Trophoblast cell (in vitro differentiated cells and primary cell): ENCODE measurements at regions not wholly inside any gene's neighbourhood (a gene's known extent, or its start where the extent isn't known, plus 50 kb on each side); places are given as distances from the start of the nearest gene placed in this dataset.

Source experiments
- DNase-seq, 2 donors: peaks; one replicate each; pipeline ENCODE4 v3.0.0-alpha.2; 2016
- H2AFZ ChIP-seq: 2 replicates; pipeline ENCODE4 v1.6.1; 2013; ENCODE audit warnings: low read length, moderate library complexity, mild to moderate bottlenecking; ENCODE audit not compliant: insufficient read depth, poor library complexity
- H2AK5ac ChIP-seq: 2 replicates; pipeline ENCODE4 v1.6.1; 2013; ENCODE audit warnings: mild to moderate bottlenecking, low read length
- H2BK120ac ChIP-seq: 2 replicates; pipeline ENCODE4 v1.6.1; 2013; ENCODE audit warnings: low read length, mild to moderate bottlenecking, moderate library complexity; ENCODE audit not compliant: insufficient read depth, poor library complexity
- H2BK12ac ChIP-seq: 2 replicates; pipeline ENCODE4 v1.6.1; 2013; ENCODE audit warnings: mild to moderate bottlenecking, low read length, moderate library complexity
- H2BK5ac ChIP-seq: 2 replicates; pipeline ENCODE4 v1.6.1; 2013; ENCODE audit warnings: low read length, low read depth, moderate library complexity, mild to moderate bottlenecking; ENCODE audit not compliant: poor library complexity
- H3K14ac ChIP-seq: 2 replicates; pipeline ENCODE4 v1.6.1; 2013; ENCODE audit warnings: mild to moderate bottlenecking, low read length
- H3K18ac ChIP-seq: 2 replicates; pipeline ENCODE4 v1.6.1; 2013; ENCODE audit warnings: mild to moderate bottlenecking, low read length
- H3K23ac ChIP-seq: 2 replicates; pipeline ENCODE4 v1.6.1; 2013; ENCODE audit warnings: low read length
- H3K27ac ChIP-seq: 2 replicates; pipeline ENCODE4 v1.5.1; 2013; ENCODE audit warnings: low read depth, mild to moderate bottlenecking, inconsistent platforms, low read length, moderate library complexity
- H3K27me3 ChIP-seq: 2 replicates; pipeline ENCODE4 v1.6.1; 2013; ENCODE audit warnings: inconsistent platforms, mild to moderate bottlenecking, low read length, moderate library complexity; ENCODE audit not compliant: insufficient read depth
- H3K36me3 ChIP-seq, 2 experiments: 1 replicate in 1 of 2; 2 replicates in 1 of 2; pipeline ENCODE4 v1.6.1; 2013; ENCODE audit warnings: low read length in 2 of 2, mild to moderate bottlenecking in 2 of 2, moderate library complexity in 1 of 2; ENCODE audit not compliant: insufficient read depth in 2 of 2, control insufficient read depth in 1 of 2
- H3K4ac ChIP-seq: 2 replicates; pipeline ENCODE4 v1.6.1; 2013; ENCODE audit warnings: low read depth, mild to moderate bottlenecking, low read length, moderate library complexity
- H3K4me1 ChIP-seq, 2 experiments: 1 replicate in 1 of 2; 2 replicates in 1 of 2; pipeline ENCODE4 v1.6.1; 2013; ENCODE audit warnings: low read length in 2 of 2, mild to moderate bottlenecking in 2 of 2, moderate library complexity in 1 of 2; ENCODE audit not compliant: insufficient read depth in 2 of 2, control insufficient read depth in 1 of 2
- H3K4me2 ChIP-seq: 2 replicates; pipeline ENCODE4 v1.6.1; 2013; ENCODE audit warnings: inconsistent platforms, mild to moderate bottlenecking, low read length, moderate library complexity
- H3K4me3 ChIP-seq: 2 replicates; pipeline ENCODE4 v1.5.1; 2013; ENCODE audit warnings: mild to moderate bottlenecking, low read depth, low read length, inconsistent platforms
- H3K79me1 ChIP-seq: one replicate; pipeline ENCODE4 v1.6.1; 2013; ENCODE audit warnings: low read length
- H3K79me2 ChIP-seq: 2 replicates; pipeline ENCODE4 v1.6.1; 2013; ENCODE audit warnings: low read length, mild to moderate bottlenecking; ENCODE audit not compliant: control insufficient read depth, insufficient read depth, poor library complexity
- H3K9ac ChIP-seq: 2 replicates; pipeline ENCODE4 v1.6.1; 2013; ENCODE audit warnings: mild to moderate bottlenecking, low read length
- H3K9me3 ChIP-seq: 2 replicates; pipeline ENCODE4 v1.6.1; 2013; ENCODE audit warnings: low read depth, mild to moderate bottlenecking, control low read depth, inconsistent platforms, low read length; ENCODE audit not compliant: insufficient read depth
- H4K12ac ChIP-seq: 2 replicates; pipeline ENCODE4 v1.6.1; 2013; ENCODE audit warnings: low read depth, mild to moderate bottlenecking, low read length, moderate library complexity
- H4K8ac ChIP-seq: 2 replicates; pipeline ENCODE4 v1.6.1; 2013; ENCODE audit warnings: low read depth, mild to moderate bottlenecking, low read length, moderate library complexity
- H4K91ac ChIP-seq: one replicate; pipeline ENCODE4 v1.6.1; 2013; ENCODE audit warnings: low read depth, mild to moderate bottlenecking, low read length, moderate library complexity
- WGBS: extraction: QIAGEN DNeasy Blood & Tissue Kit; methylation state at CpG from one replicate; pipeline ENCODE4 v1.1.7; 2013; ENCODE audit warnings: missing lambda C conversion rate; ENCODE audit not compliant: insufficient read length, insufficient coverage; ENCODE audit errors: extremely low coverage; 5-methylcytosine and 5-hydroxymethylcytosine counted together

- Histone ChIP-seq H3K4me1 (no peaks in the 10 kb centered on the region), H3K18ac (no peak overlapping the region), H3K4ac (no peak overlapping the region), H3K79me2 (no peaks in the 10 kb centered on the region), H3K27ac (no peak overlapping the region), H3K4me3 (no peak overlapping the region), H4K8ac (no peak overlapping the region), H3K27me3 (no peaks in the 10 kb centered on the region), H3K36me3 (no peaks in the 10 kb centered on the region), H3K14ac (no peak overlapping the region), H2BK120ac (no peak overlapping the region), H2AFZ (no peak overlapping the region), H3K23ac (no peak overlapping the region), H3K9me3 (peaks cover 2% of the 10 kb centered on the region), H3K4me2 (no peak overlapping the region), H4K12ac (no peak overlapping the region), H3K9ac (no peak overlapping the region), H4K91ac (no peak overlapping the region), H3K79me1 (no peaks in the 10 kb centered on the region), H2BK5ac (no peak overlapping the region), H2AK5ac (no peak overlapping the region), H2BK12ac (no peak overlapping the region)
- DNase-seq, result no peak
- WGBS, result no CpG with 5 or more reads among the region's 4 CpGs
These were observed 307.3 kb upstream of the CHD6 start for GRCh38 chr20:41925476-41925875.

GRCh38 chr20:41923624-41924023 is 305.4 kb upstream of the CHD6 start:
- no peak overlapping the region for H3K4me3 ChIP-seq
- H3K23ac ChIP-seq, result no peak overlapping the region
- H3K27ac ChIP-seq, result no peak overlapping the region
- WGBS, result no CpG with 5 or more reads among the region's 1 CpG
- H3K9me3 ChIP-seq, result no peaks in the 10 kb centered on the region
- no peak overlapping the region for H4K91ac ChIP-seq
- no peak overlapping the region for H3K14ac ChIP-seq
- H4K8ac ChIP-seq, result no peak overlapping the region
- H3K4me1 ChIP-seq, result no peaks in the 10 kb centered on the region
- no peaks in the 10 kb centered on the region for H3K27me3 ChIP-seq
- H4K12ac ChIP-seq, result no peak overlapping the region
- H2AK5ac ChIP-seq, result no peak overlapping the region
- H2BK120ac ChIP-seq, result no peak overlapping the region
- H3K4me2 ChIP-seq, result no peak overlapping the region
- no peak overlapping the region for H3K9ac ChIP-seq
- no peak overlapping the region for H3K4ac ChIP-seq
- H3K36me3 ChIP-seq, result no peaks in the 10 kb centered on the region
- H2BK5ac ChIP-seq, result no peak overlapping the region
- H3K18ac ChIP-seq, result no peak overlapping the region
- no peak for DNase-seq
- H2BK12ac ChIP-seq, result no peak overlapping the region
- H3K79me1 ChIP-seq, result no peaks in the 10 kb centered on the region
- no peaks in the 10 kb centered on the region for H3K79me2 ChIP-seq
- no peak overlapping the region for H2AFZ ChIP-seq

DNA sequence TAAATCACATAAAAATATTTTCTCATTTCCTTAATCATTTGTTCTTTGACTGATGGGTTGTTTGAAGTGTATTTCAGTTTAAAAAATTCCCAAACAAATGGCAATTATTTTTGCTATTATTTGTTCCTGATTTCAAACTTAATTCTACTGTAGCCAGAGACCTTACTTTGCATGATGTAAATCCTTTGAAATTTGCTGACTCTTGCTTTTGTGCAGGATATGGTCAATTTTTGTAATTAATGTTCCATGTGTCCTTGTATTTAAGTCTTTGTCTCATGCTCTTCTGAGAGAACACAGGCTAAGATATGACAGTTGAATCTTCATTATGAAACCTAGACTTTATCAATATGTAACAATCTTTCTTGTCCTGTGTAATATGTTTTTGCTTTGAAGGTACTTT is 295.0 kb upstream of the CHD6 start:
- DNase-seq, result no peak
- Histone ChIP-seq H3K18ac (no peak overlapping the region), H3K4me3 (no peak overlapping the region), H3K23ac (no peak overlapping the region), H3K4me2 (no peak overlapping the region), H3K4me1 (no peaks in the 10 kb centered on the region), H4K12ac (no peak overlapping the region), H4K91ac (no peak overlapping the region), H3K14ac (no peak overlapping the region), H3K79me1 (no peaks in the 10 kb centered on the region), H4K8ac (no peak overlapping the region), H2AK5ac (no peak overlapping the region), H3K79me2 (no peaks in the 10 kb centered on the region), H2BK12ac (no peak overlapping the region), H2AFZ (no peak overlapping the region), H3K27ac (no peak overlapping the region), H3K9ac (no peak overlapping the region), H3K36me3 (no peaks in the 10 kb centered on the region), H2BK5ac (no peak overlapping the region), H2BK120ac (no peak overlapping the region), H3K9me3 (no peaks in the 10 kb centered on the region), H3K4ac (no peak overlapping the region), H3K27me3 (no peaks in the 10 kb centered on the region)

GRCh38 chr20:41910558-41910957 is 292.4 kb upstream of the CHD6 start:
- Histone ChIP-seq H3K9ac (no peak overlapping the region), H3K18ac (no peak overlapping the region), H4K12ac (no peak overlapping the region), H3K4me3 (no peak overlapping the region), H3K4me2 (no peak overlapping the region), H3K79me2 (no peaks in the 10 kb centered on the region), H4K8ac (no peak overlapping the region), H3K27me3 (no peaks in the 10 kb centered on the region), H2BK5ac (no peak overlapping the region), H3K23ac (no peak overlapping the region), H2AFZ (no peak overlapping the region), H2BK120ac (no peak overlapping the region), H3K79me1 (no peaks in the 10 kb centered on the region), H3K27ac (no peak overlapping the region), H3K14ac (no peak overlapping the region), H3K4ac (no peak overlapping the region), H3K36me3 (no peaks in the 10 kb centered on the region), H2BK12ac (no peak overlapping the region), H3K4me1 (no peaks in the 10 kb centered on the region), H4K91ac (no peak overlapping the region), H3K9me3 (no peaks in the 10 kb centered on the region), H2AK5ac (no peak overlapping the region)
- no CpG with 5 or more reads among the region's 1 CpG for whole genome bisulfite sequencing
- DNase-seq, result no peak

DNA sequence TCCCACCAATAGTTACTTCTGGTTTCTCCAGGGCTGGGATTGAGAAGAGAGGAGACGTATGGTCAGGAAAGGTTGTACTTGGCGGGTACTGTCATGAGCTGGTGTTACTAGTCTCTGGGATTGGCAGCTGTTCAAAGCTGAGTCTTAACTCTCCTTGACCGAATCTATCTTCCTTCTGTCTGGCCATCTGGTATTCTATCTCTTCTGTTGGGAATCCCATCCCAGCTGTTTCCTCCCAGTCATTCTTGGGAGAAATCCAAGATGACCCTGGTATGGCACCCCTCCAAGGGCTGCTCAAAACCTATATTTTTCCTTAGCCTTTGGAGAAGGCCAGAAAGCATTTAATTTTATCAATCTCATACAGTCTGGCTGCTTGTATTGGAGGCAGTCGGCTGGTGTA is 287.0 kb upstream of the CHD6 start:
- Histone ChIP-seq H3K79me1 (no peaks in the 10 kb centered on the region), H3K36me3 (no peaks in the 10 kb centered on the region), H3K4me2 (no peak overlapping the region), H3K4ac (no peak overlapping the region), H2BK120ac (no peak overlapping the region), H3K4me1 (no peaks in the 10 kb centered on the region), H3K27ac (no peak overlapping the region), H3K9ac (no peak overlapping the region), H3K79me2 (no peaks in the 10 kb centered on the region), H4K12ac (no peak overlapping the region), H3K27me3 (no peaks in the 10 kb centered on the region), H3K9me3 (no peaks in the 10 kb centered on the region), H3K4me3 (no peak overlapping the region), H4K8ac (no peak overlapping the region), H2AK5ac (no peak overlapping the region), H3K23ac (no peak overlapping the region), H3K18ac (no peak overlapping the region), H4K91ac (no peak overlapping the region), H2AFZ (no peak overlapping the region), H2BK5ac (no peak overlapping the region), H3K14ac (no peak overlapping the region), H2BK12ac (no peak overlapping the region)
- no CpG with 5 or more reads among the region's 4 CpGs for WGBS
- DNase-seq, result no peak
